HUDEP-2 (cell line): ENCODE measurements at regions not wholly inside any gene's neighbourhood (a gene's known extent, or its start where the extent isn't known, plus 50 kb on each side); places are given as distances from the start of the nearest gene placed in this dataset.
A peak's percentile ranks its signal among the peaks of the same experiment; 100 is the strongest.

Source experiments
- DNase-seq, 76 experiments: peaks; one replicate each; lab custom pipeline; 2025; ENCODE audit not compliant: unreplicated experiment in 76 of 76; lab: John Stamatoyannopoulos, UW

GRCh38 chr4:22988526-22988925, 295.8 kb downstream of the GBA3 start:
- no peak for DNase-seq

GRCh38 chr4:22987870-22988269, 295.1 kb downstream of the GBA3 start:
- DNase-seq: no peak

GRCh38 chr4:22986881-22987280, 294.1 kb downstream of the GBA3 start:
- no peak for DNase-seq

- DNase-seq: no peak
Observed at GRCh38 chr4:22986262-22986661, 293.5 kb downstream of the GBA3 start.

- no peak for DNase-seq
Observed at GRCh38 chr4:22984390-22984789, 291.7 kb downstream of the GBA3 start.

- DNase-seq: no peak
Observed at GRCh38 chr4:22978656-22979055, 285.9 kb downstream of the GBA3 start.

- no peak for DNase-seq
Observed at GRCh38 chr4:22970665-22971064, 277.9 kb downstream of the GBA3 start.

GRCh38 chr4:22969287-22969896, 276.7 kb downstream of the GBA3 start:
- no peak for DNase-seq

GRCh38 chr4:22962295-22962694, 269.6 kb downstream of the GBA3 start:
- DNase-seq: peak in 1 of 76 experiments; percentile 16

GRCh38 chr4:22959483-22959882, 266.7 kb downstream of the GBA3 start:
- no peak for DNase-seq

GRCh38 chr4:22957774-22958309, 265.1 kb downstream of the GBA3 start:
- DNase-seq: no peak

- DNase-seq: no peak
Observed at GRCh38 chr4:22949161-22949855, 256.6 kb downstream of the GBA3 start.

- DNase-seq: no peak
Observed at GRCh38 chr4:22947851-22948250, 255.1 kb downstream of the GBA3 start.

GRCh38 chr4:22942920-22943559, 250.3 kb downstream of the GBA3 start:
- no peak for DNase-seq

- DNase-seq: no peak
Observed at GRCh38 chr4:22941688-22942375, 249.1 kb downstream of the GBA3 start.

GRCh38 chr4:22932326-22932725, 239.6 kb downstream of the GBA3 start:
- no peak for DNase-seq

- no peak for DNase-seq
Observed at GRCh38 chr4:22922426-22922825, 229.7 kb downstream of the GBA3 start.

- no peak for DNase-seq
Observed at GRCh38 chr4:22921936-22922335, 229.2 kb downstream of the GBA3 start.

GRCh38 chr4:22911285-22911684, 218.5 kb downstream of the GBA3 start:
- no peak for DNase-seq

GRCh38 chr4:22910200-22910599, 217.5 kb downstream of the GBA3 start:
- no peak for DNase-seq

- no peak for DNase-seq
Observed at GRCh38 chr4:22906045-22906444, 213.3 kb downstream of the GBA3 start.
